PC-3 (cell line): ENCODE measurements at regions not wholly inside any gene's neighbourhood (a gene's known extent, or its start where the extent isn't known, plus 50 kb on each side); places are given as distances from the start of the nearest gene placed in this dataset.

Source experiments
- EZH2 ChIP-seq: fragments of 300-600 bp; sonication (generic); IDR thresholded peaks from one replicate; pipeline ENCODE4 v1.6.1; 2017; ENCODE audit warnings: antibody characterized with exemption, mild to moderate bottlenecking, low read length; ENCODE audit not compliant: unreplicated experiment
- EZH2phosphoT487 ChIP-seq: fragments of 300-600 bp; sonication (generic); IDR thresholded peaks from 2 replicates; pipeline ENCODE4 v1.6.1; 2018; ENCODE audit warnings: mild to moderate bottlenecking, antibody characterized with exemption, low read length, borderline replicate concordance
- TF ChIP-seq, protein P1 (sequence below): fragments of 300-600 bp; sonication (generic); conservative IDR thresholded peaks from 2 replicates; pipeline ENCODE4 v1.5.1; 2017; ENCODE audit warnings: antibody characterized with exemption, low read depth, mild to moderate bottlenecking, low read length

GRCh38 chr2:16336491-16336890 is 329.1 kb downstream of the CYRIA start:
- TF ChIP-seq, protein P1, sequence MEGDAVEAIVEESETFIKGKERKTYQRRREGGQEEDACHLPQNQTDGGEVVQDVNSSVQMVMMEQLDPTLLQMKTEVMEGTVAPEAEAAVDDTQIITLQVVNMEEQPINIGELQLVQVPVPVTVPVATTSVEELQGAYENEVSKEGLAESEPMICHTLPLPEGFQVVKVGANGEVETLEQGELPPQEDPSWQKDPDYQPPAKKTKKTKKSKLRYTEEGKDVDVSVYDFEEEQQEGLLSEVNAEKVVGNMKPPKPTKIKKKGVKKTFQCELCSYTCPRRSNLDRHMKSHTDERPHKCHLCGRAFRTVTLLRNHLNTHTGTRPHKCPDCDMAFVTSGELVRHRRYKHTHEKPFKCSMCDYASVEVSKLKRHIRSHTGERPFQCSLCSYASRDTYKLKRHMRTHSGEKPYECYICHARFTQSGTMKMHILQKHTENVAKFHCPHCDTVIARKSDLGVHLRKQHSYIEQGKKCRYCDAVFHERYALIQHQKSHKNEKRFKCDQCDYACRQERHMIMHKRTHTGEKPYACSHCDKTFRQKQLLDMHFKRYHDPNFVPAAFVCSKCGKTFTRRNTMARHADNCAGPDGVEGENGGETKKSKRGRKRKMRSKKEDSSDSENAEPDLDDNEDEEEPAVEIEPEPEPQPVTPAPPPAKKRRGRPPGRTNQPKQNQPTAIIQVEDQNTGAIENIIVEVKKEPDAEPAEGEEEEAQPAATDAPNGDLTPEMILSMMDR, result no peak
- TF ChIP-seq EZH2, result no peak
- no peak for TF ChIP-seq EZH2phosphoT487
